Right ventricle myocardium superior (tissue), 1 donor: ENCODE measurements at regions not wholly inside any gene's neighbourhood (a gene's known extent, or its start where the extent isn't known, plus 50 kb on each side); places are given as distances from the start of the nearest gene placed in this dataset.
"Not testable (repeated sequence)": the region's sequence is repeated elsewhere in the genome, so short reads cannot be mapped to it uniquely, and the experiment has no call there.

Experiments used
- ATAC-seq: fragments of 200-7000 bp; cut with Tn5 transposase; one replicate; pipeline ENCODE4 v1.9.1; 2020; ENCODE audit warnings: mild to moderate bottlenecking; ENCODE audit not compliant: poor library complexity
- DNase-seq: peaks from one replicate; pipeline ENCODE4 v3.0.0-alpha.2; 2020
- intact Hi-C: fragments of 100-400 bp; cut with DNase I; formaldehyde crosslinking; loops from one replicate; pipeline ENCODE4 v1.11.2; 2022
- donor health status: DM: no; HTN: yes; CAD: no; lungs with severe emphysema.

DNA sequence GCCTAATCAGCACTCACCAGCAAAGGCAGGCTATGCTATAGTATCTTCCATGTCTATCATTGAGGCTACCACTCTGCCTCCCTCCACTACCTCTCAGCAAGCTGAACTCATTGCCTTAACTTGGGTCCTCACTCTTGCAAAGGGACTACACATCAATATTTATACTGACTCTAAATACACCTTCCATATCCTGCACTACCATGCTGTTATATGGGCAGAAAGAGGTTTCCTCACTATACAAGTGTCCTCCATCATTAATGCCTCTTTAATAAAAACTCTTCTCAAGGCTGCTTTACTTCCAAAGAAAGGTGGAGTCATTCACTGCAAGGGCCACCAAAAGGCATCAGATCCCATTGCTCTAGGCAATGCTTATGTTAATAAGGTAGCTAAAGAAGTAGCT is 669.3 kb upstream of the USP15 start:
- DNase-seq, intact Hi-C loops, ATAC-seq: not testable (repeated sequence)

DNA sequence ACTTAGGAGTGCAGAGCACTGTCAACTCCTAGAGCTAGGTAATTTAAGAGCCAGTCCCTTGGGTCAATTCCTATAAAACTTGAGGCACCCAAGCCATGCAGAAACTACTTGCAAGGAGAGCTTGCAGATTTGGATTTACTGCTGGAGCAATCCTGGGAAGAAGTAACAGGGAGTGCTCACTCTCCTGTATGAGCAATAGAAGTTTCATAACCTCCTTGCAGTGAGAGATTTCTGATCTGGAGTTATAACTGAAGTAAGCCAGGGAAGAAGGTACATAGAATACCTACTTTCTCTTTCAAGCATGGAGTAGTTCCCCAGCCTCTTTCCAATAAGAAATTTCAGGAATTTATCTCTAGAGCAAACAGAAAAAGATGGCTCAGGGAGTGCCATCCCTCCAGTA is 650.1 kb upstream of the USP15 start:
- no peak for ATAC-seq
- intact Hi-C loops: no loop called here
- DNase-seq: no peak

DNA sequence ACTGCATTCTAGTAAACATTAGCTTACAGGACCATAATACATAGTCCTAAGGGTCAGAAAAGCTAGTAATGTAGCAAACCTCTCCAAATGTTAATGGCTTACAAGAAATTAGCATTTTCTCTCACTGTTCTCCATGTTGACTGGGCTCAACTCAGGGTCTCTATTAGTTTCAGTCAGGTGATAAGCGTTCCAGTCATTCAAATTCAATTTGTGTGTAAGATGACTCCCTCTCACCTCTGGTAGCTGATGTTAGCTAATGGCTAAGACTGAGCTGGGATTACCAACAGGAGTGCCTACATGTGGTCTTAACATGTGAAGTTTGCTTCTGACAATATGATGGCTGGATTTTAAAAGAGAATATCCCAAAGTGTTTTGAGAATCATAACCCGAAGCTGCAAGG is 630.5 kb upstream of the USP15 start:
- intact Hi-C loops: no loop called here
- ATAC-seq (no peak), DNase-seq (no peak)

DNA sequence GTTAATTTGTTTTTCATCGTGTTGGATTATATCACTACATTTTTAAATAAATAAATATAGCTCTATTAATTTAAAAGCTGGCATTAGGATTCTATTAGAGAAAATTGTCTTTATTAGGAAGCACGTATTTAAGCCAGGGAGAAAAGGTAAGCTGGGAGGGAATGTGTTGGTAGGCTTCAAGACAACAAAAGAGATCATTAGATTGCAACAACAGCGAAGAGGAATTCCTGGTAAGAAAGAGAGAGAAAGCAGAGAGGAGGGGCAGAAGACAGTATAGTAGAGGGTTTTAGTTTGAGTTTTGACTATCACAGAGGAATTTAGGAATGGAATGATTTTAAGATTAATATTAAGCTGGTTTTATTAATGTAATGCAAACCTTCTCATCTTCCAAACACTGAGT is 613.6 kb upstream of the USP15 start:
- intact Hi-C loops: no loop called here
- ATAC-seq (no peak), DNase-seq (no peak)

DNA sequence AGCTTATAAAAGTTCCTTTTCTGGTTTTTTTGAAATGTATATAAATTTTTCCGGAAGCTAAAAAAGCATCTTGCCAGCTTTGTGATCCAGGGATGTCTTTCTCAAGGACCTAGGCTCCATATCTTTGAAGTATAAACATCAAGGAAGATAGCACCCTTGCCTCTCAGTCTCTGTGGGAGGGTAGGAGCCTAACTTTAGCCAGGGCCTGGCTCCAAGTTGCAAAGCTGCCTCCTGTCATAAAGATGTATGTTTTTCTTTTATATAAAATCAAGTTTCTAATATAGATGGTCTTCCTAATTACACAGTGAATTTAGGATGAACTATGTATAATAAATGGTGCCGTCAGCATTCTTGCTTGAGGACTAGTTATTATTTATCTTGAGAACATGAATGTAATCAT is 612.6 kb upstream of the USP15 start:
- DNase-seq (no peak), ATAC-seq (no peak)
- intact Hi-C loops: no loop called here

DNA sequence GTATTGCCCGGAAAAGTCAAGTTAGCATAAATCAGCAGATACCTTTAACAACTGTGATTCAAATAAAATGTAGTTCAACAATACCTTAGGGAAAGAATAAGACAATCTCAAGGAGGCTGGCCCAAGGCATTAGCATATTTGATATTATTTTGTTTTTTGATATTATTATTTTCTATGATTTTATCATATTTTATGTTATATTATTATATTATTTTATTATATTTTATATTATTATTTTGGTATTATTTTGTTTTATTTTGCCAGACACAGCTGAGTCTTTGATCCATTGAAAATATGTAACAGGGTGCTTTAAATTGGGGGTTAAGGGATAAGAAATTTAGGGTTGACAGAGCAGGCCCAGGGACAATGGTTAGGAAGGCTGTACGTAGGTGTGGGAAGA is 607.9 kb upstream of the USP15 start:
- no peak for ATAC-seq
- intact Hi-C loops: no loop called here
- DNase-seq: no peak

DNA sequence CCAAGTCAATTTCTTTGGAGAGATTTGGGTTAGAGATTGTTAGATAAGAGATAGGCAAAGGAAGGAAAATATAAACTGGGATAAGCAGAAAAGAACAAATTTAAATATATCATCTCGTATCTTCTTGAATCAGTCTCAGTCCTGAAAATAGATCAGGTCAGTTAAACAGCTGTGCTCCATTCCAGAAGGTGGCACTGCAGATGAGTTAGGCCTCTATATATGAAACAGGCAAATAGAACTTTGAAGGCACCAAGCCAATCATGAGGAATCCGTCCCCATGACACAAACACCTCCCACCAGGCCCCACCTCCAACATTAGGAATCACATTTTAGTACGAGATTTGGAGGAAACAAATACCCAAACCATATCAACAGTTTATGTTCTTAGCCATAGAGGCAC is 605.5 kb upstream of the USP15 start:
- intact Hi-C loops: no loop called here
- no peak for ATAC-seq
- DNase-seq: no peak

DNA sequence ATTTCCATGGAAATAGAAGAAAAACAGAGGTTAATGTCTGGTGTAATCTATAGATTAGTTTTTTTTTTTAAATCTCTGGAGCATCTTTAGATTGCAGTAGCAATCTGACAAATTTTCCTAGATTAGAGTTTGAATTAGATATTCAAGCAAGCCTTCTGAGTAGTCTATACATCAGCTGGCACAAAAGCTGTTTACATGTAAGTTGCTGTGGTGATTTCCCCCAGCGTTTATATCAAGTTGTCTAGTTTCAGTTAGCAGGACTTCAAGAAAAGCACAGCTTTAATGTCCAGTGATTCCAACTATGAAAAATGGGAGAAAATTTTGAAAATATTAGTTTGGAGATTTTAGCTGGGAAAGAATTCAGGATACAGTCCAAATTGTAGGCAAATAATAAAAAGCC is 605.0 kb upstream of the USP15 start:
- intact Hi-C loops: no loop called here
- ATAC-seq (no peak), DNase-seq (no peak)

DNA sequence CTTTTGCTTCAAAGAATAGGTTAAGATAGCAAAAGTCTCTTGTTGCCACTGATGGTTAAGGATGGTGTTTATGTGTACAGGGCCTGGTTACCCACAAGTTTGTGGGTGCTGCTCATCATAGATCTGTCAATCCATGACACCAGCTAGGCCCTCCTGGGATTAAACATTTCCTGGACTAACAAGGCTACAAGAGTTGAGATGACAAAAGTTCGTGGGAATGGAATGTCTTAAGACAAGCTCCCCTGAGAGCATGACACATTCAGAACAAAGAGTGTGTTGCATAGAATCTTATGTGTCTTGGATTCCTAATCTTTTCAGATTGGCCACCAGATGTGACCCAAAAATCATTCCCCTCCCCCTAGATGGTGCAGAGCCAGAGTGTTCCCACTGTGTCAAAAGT is 592.5 kb upstream of the USP15 start:
- no peak for ATAC-seq
- intact Hi-C loops: no loop called here
- DNase-seq: no peak

DNA sequence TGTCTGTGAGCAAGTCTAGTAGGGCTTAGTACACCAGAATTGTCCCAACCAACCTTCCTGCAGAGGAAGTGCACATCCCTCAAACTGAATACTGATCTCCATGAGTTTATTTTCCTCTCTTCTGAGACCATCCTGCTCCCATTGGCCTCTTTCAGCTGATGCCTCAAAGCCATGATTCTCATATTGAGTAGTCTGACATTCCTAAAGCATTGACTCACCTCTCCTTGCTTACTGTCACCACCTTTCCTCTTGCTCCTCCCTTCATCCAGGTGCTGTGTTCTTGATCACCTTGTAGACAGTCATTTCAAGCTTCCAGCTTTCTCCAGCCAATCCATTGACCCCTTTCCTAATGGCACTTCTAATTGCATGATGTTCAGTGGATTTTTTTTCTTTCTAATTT is 583.7 kb upstream of the USP15 start:
- intact Hi-C loops: no loop called here
- ATAC-seq (no peak), DNase-seq (no peak)

DNA sequence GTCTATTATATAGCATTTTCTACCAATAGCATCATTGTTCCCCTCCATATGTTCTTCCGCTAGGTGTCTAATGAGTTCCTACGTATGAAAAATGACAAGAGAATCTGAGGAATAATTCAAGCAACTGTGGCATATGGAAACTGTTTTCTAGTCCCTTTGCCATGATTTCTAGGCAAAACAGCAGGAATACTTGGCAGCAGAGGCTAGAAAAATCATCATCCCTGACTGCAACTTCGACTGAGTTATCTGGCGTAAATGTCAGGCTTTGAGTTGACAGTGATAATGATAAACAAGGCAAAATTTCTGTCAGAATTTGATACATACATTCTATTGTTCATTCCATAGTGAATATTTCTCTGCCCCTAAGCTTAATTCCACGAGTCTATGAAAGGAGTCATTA is 572.8 kb upstream of the USP15 start:
- ATAC-seq: no peak
- no peak for DNase-seq
- intact Hi-C loops: no loop called here

DNA sequence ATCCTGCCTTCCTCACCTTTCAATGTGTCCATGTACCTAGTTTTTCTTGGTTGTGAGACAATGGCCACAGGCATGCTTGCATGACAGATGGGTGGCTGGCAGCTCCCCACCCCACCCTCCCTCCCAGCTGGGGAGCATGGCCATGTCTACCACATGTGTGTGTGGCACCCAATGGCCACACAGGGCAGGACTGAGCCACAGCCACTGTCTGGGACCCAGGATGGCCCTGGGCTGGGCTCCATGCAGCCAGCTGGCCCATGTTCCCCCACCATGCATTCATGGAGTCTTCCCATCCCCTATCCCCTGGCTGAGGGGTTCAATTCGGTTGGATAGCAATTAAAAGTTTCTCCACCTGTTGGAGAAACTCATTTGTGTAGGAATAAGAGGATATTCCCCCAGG is 566.0 kb upstream of the USP15 start:
- no peak for ATAC-seq
- intact Hi-C loops: no loop called here
- no peak for DNase-seq

DNA sequence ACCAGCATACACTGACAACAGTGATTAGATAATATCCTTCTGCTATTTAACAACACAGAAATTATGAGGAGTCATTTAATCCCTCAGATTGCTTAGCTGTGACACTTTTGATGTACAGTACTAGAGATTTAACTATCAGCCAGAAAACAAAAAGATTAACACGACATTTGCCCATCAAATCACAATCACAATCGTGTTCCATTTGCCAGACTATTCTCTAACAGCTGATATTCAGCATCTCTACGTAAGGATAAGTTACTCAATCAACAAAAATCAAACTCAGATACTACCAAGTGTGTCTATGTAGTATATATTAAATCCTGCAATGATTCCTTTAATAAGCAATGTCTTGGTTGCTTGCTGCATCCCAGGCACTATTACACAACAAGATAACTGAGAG is 558.7 kb upstream of the USP15 start:
- no peak for ATAC-seq
- intact Hi-C loops: no loop called here
- DNase-seq: no peak

DNA sequence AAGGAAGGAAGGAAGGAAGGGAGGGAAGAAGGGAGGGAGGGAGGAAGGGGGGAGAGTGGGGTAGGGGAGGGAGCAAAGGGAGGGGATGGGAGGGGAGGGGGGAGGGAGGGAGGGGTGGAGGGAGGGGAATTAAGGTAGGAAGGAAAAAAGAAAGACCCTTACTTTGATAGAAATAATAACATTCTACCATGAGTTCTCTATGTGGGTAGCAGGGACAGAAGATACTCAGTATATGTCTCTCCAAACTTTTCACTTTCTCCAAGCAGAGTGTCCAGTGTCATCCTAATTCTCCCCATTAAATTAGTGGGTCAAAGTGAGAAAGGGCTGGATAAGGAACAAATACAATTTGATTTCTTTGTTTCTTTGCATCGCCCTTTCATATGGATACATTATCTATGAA is 553.4 kb upstream of the USP15 start:
- no peak for ATAC-seq
- DNase-seq: no peak
- intact Hi-C loops: no loop called here

DNA sequence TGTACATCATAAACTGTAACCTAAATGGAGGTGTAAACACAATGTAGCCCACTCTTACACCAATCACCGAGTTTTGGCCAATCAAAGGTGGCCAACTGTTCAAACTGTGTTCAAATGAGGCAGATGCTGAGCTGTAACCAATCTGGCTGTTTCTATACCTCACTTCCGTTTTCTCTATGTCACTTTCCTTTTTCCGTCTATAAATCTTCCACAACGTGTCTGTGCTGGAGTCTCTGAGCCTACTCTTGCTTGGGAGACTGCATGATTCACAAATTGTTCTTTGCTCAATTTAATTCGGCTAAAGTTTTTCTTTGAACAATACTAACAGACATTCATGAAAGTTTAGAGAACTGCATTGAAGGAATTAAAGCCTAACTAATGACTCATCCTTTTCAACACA is 547.1 kb upstream of the USP15 start:
- no peak for ATAC-seq
- intact Hi-C loops: no loop called here
- no peak for DNase-seq

DNA sequence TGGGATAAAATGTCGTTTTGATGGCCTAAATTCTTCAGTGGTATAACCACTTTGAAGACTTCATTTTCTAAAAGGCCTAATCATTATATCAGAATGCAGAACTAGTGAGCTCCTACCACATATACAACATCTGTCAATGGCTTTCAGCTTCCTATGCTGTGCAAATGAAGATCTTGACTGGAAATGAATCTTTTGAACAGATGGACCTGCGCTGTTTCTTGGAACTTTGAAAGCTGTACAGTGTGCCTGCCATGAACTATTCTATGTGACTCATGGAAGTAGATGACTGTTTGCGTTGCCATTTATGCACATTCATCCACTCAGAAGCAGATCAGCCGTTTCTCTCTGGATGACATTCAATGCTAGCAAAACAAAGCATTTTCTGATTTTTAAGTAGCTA is 542.2 kb upstream of the USP15 start:
- DNase-seq (no peak), ATAC-seq (no peak)
- intact Hi-C loops: no loop called here

DNA sequence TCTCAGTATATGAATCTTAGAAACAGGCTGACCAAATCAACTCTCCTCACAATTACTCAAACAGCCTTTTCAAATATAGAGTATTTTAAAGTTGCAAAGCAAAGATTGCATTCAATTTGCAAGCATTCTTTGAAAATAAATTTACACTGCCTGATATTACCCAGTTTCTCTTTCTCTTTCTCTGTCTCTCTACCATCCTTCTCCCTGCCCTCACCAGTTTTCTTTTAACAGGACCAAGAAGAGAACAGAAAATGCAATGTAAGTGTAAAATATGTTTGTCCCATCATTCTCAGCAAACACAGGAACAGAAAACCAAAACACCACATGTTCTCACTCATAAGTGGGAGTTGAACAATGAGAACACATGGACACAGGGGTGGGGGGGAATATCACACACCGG is 520.3 kb upstream of the USP15 start:
- no peak for DNase-seq
- intact Hi-C loops: no loop called here
- no peak for ATAC-seq

DNA sequence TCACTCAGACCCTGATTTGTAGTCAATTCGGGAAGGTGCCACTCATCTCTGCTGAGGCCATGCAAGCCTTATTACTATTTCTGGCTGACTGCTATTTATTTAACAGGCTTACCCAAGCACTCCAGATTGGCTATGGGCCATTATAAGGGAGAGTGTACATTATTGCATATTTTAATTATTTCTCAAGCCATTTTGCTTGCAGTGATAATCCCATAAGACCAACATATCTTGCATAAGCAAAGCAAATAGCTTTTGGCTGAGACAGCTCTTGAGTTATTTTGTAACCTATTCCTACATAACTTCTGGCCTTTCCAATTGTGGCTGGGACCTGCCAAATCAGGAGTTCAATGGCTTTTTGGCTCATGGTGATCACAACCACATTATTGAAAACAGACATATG is 509.6 kb upstream of the USP15 start:
- intact Hi-C loops: no loop called here
- ATAC-seq: no peak
- no peak for DNase-seq

DNA sequence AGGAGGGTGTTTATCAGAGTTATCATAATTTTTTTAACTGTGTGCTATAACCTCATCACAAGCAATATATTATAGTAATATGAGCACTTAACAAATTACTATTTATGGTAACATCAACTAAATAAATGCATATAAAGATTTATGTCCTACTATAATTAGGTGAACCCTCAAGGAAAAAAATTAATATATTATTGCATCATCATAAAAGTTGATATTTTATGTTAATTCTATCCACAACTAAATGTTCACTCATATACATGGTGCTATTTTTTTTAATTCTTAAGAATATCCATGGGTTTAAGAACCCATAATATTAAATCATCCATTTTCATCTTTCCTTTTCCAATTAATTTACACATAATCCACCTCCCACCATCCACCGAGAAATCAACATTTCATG is 506.0 kb upstream of the USP15 start:
- intact Hi-C loops: no loop called here
- ATAC-seq (no peak), DNase-seq (no peak)

DNA sequence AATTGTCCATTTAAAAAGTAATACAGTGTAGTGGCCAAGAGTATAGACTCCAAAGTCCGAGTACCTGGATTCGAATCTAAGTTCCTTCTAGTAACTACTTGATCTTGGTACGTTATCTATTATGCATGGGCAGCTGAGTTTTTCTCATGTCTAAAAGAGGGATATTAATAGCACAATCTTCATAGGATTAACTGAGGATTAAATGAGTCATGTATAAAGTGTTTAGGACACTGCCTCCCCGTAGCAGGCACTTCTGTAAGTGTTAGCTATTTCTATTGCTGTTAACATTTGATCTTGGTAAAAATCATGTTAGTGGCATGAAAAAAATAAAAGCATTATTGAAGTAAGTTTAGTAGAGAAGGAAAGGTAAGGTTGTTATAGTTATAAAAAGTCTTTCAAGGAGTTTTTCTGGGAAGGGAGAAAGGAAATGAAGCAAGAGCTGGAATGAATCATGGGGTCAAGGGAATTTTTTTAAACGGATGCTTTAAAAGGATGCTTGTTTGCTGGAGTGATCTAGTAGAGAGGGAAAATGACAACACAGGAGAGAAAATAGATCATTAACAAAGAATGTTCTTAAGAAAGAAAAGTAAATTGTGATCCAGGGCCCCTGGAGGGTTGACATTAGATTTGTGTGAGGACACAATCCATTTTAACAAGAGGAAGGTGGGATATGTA is 502.2 kb upstream of the USP15 start:
- ATAC-seq (no peak), DNase-seq (no peak)
- intact Hi-C loops: no loop called here

DNA sequence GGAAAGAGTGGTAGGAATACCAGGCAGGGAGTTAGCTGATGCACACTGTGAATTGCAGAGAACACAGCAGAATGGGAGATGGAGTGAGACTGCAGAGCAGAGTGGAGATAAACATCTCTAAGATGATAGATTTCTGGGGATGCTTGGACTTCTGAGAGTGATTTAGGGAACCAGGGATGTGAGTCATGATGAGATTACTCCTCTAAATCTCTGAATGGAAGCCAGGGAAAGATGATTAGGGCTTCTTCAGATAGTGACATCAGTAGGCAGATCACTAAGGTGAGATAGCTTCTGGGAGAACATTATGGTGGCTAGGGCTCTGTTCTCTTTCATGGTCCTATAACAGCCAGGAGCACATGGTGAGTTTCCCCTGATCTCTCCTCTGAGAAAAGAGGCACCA is 501.5 kb upstream of the USP15 start:
- ATAC-seq (no peak), DNase-seq (no peak)
- intact Hi-C loops: no loop called here

DNA sequence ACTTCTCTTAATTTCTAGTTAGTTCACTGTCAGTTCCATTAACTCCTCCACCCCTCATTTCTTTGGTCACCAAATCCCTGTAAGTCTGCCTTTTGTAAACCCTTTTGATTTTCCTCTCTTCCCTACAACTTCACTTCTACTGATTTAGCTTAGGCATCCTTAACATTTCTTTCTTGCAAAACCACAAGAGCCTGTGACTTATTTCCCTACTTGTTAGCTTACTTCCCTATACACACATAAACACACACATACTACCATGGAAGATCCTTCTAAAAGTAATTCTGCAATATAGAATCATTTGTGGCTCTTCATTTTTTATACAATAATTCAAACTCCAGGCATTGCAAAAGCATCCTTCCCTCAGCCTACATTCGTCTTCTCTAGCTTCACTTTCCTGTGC is 494.3 kb upstream of the USP15 start:
- ATAC-seq (no peak), DNase-seq (no peak)
- intact Hi-C loops: no loop called here
